Panc1 (cell line): ENCODE measurements at regions not wholly inside any gene's neighbourhood (a gene's known extent, or its start where the extent isn't known, plus 50 kb on each side); places are given as distances from the start of the nearest gene placed in this dataset.

Source experiments
- ATAC-seq: fragments of 200-7000 bp; cut with Tn5 transposase; 2 replicates; pipeline ENCODE4 v1.9.1; 2020; ENCODE audit warnings: mild to moderate bottlenecking, moderate library complexity
- BruUV-seq: library from RNA; stranded (reverse); fragments of 400-500 nt; replicated peaks from 2 replicates; lab custom pipeline; 2021; lab: Mats Ljungman, UMichigan
- CTCF ChIA-PET: fragments of 300-600 bp; sonication (Branson Sonifier 250); formaldehyde crosslinking; loops from one replicate; lab custom pipeline; 2022; ENCODE audit warnings: antibody characterized with exemption; lab: Charles Lee
- POLR2A ChIA-PET: fragments of 300-600 bp; sonication (Branson Sonifier 250); formaldehyde crosslinking; loops from one replicate; lab custom pipeline; 2022; ENCODE audit warnings: antibody characterized with exemption; lab: Charles Lee
- DNase-seq: peaks from one replicate; pipeline ENCODE4 v3.0.0-alpha.2; 2010; ENCODE audit warnings: low read depth, low spot score
- H3K27ac ChIP-seq: 2 replicates; pipeline ENCODE4 v1.5.1; 2011; ENCODE audit warnings: mild to moderate bottlenecking, low read length, inconsistent platforms
- H3K27me3 ChIP-seq: fragments of 200-500 bp; sonication (Bioruptor generic); 2 replicates; pipeline ENCODE4 v1.6.0; 2014; ENCODE audit warnings: low read length, inconsistent platforms; ENCODE audit not compliant: control insufficient read depth, insufficient read depth
- H3K36me3 ChIP-seq: fragments of 200-500 bp; sonication (Bioruptor generic); 2 replicates; pipeline ENCODE4 v1.5.1; 2014; ENCODE audit warnings: inconsistent platforms, mild to moderate bottlenecking, low read length, moderate library complexity; ENCODE audit not compliant: control insufficient read depth, insufficient read depth
- H3K4me1 ChIP-seq: 2 replicates; pipeline ENCODE4 v1.5.1; 2011; ENCODE audit warnings: inconsistent platforms, mild to moderate bottlenecking, low read length, moderate library complexity; ENCODE audit not compliant: control insufficient read depth, insufficient read depth
- H3K4me3 ChIP-seq, 2 experiments: 2 replicates each; pipeline ENCODE4 v1.5.1; 2011 to 2012; ENCODE audit warnings: low read depth in 2 of 2, low read length in 2 of 2, mild to moderate bottlenecking in 2 of 2, inconsistent platforms in 1 of 2, moderate library complexity in 1 of 2
- H3K9me3 ChIP-seq: fragments of 200-500 bp; sonication (Bioruptor generic); 2 replicates; pipeline ENCODE4 v1.5.1; 2014; ENCODE audit warnings: low read depth, mild to moderate bottlenecking, inconsistent platforms, low read length, moderate library complexity; ENCODE audit not compliant: control insufficient read depth, insufficient read depth
- POLR2AphosphoS5 ChIP-seq: IDR thresholded peaks from 2 replicates; pipeline ENCODE4 v1.6.1; 2012; ENCODE audit warnings: mild to moderate bottlenecking, low read depth, low read length, moderate library complexity
- SIN3A ChIP-seq: IDR thresholded peaks from 2 replicates; pipeline ENCODE4 v1.6.1; 2012; ENCODE audit warnings: low read depth, mild to moderate bottlenecking, low read length, moderate library complexity, borderline replicate concordance; ENCODE audit not compliant: insufficient read depth
- TCF7L2 ChIP-seq: IDR thresholded peaks from 2 replicates; pipeline ENCODE4 v1.6.1; 2011; ENCODE audit warnings: mild to moderate bottlenecking, low read depth, low read length, inconsistent platforms
- in situ Hi-C: cut with HindIII; loops from 2 replicates; pipeline ENCODE4 v1.10.0; 2016; ENCODE audit warnings: low sequenced_read_pairs, low pct_unique_long_range_greater_than_20kb
- intact Hi-C: fragments of 100-400 bp; cut with micrococcal nuclease; formaldehyde crosslinking; loops from one replicate; pipeline ENCODE4 v1.10.0; 2022; ENCODE audit not compliant: unreplicated experiment
- TF ChIP-seq, protein P1 (sequence below), 2 experiments: IDR thresholded peaks; 2 replicates each; pipeline ENCODE4 v1.6.1; 2011 to 2012; ENCODE audit warnings: low read depth in 2 of 2, control low read depth in 1 of 2, low read length in 1 of 2, mild to moderate bottlenecking in 1 of 2, moderate library complexity in 1 of 2; ENCODE audit not compliant: insufficient read depth in 1 of 2
- TF ChIP-seq, protein P2 (sequence below): fragments of 450-650 bp; IDR thresholded peaks from 2 replicates; pipeline ENCODE4 v1.5.1; 2017; ENCODE audit warnings: mild to moderate bottlenecking

DNA sequence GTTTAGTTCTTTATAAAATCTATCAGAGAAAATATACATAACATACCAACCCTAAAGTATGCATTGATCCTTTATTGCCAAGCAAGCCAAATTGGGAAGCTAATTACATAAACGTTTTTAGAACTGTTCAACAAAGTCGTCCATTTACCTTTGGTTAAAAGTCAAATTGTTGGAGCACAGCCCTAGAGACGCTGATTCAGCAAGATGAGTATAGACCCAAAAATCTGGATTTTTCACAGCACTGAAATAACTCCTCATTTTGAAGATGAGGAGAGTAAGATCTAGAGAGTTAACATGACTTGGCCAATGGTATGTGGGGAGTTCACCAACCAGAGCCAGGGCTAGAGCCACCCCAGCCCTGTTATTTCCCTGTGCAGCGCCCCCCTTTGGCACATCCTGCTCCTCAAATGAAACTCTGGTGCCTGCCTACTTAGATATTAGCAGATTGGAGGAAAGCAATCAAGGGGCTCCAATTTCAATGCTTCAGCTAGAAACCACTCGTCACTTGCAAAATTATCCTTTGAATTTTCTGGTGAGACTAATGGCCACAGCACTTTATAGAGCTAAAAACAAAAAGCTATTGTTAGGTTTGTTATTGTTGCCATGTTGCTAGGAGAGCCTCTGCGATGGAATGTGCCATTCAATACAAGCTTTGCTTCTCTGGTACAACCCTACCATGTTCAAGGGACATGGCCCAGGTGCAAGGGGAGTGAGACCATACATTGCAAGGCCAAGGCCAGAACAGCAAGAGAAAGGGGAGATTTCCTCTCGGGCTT is 132.6 kb upstream of the ZEB1 start:
- CTCF ChIA-PET: no interaction called here
- no peaks in the 10 kb centered on the region for H3K4me1 ChIP-seq
- no peaks in the 10 kb centered on the region for H3K9me3 ChIP-seq
- in situ Hi-C loops (no loop called here), intact Hi-C loops (no loop called here)
- POLR2A ChIA-PET: no interaction called here
- DNase-seq (no peak), ATAC-seq (no peak)
- H3K27me3 ChIP-seq: no peaks in the 10 kb centered on the region
- TF ChIP-seq, protein P1, sequence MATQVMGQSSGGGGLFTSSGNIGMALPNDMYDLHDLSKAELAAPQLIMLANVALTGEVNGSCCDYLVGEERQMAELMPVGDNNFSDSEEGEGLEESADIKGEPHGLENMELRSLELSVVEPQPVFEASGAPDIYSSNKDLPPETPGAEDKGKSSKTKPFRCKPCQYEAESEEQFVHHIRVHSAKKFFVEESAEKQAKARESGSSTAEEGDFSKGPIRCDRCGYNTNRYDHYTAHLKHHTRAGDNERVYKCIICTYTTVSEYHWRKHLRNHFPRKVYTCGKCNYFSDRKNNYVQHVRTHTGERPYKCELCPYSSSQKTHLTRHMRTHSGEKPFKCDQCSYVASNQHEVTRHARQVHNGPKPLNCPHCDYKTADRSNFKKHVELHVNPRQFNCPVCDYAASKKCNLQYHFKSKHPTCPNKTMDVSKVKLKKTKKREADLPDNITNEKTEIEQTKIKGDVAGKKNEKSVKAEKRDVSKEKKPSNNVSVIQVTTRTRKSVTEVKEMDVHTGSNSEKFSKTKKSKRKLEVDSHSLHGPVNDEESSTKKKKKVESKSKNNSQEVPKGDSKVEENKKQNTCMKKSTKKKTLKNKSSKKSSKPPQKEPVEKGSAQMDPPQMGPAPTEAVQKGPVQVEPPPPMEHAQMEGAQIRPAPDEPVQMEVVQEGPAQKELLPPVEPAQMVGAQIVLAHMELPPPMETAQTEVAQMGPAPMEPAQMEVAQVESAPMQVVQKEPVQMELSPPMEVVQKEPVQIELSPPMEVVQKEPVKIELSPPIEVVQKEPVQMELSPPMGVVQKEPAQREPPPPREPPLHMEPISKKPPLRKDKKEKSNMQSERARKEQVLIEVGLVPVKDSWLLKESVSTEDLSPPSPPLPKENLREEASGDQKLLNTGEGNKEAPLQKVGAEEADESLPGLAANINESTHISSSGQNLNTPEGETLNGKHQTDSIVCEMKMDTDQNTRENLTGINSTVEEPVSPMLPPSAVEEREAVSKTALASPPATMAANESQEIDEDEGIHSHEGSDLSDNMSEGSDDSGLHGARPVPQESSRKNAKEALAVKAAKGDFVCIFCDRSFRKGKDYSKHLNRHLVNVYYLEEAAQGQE (IDR thresholded peaks at IDR 0.05; ENCODE audit: insufficient read depth in 1 of 2, low read depth in 2 of 2, low read length in 1 of 2): no peak
- no peak for TF ChIP-seq TCF7L2
- TF ChIP-seq SIN3A: no peak
- TF ChIP-seq POLR2AphosphoS5: no peak
- TF ChIP-seq, protein P2, sequence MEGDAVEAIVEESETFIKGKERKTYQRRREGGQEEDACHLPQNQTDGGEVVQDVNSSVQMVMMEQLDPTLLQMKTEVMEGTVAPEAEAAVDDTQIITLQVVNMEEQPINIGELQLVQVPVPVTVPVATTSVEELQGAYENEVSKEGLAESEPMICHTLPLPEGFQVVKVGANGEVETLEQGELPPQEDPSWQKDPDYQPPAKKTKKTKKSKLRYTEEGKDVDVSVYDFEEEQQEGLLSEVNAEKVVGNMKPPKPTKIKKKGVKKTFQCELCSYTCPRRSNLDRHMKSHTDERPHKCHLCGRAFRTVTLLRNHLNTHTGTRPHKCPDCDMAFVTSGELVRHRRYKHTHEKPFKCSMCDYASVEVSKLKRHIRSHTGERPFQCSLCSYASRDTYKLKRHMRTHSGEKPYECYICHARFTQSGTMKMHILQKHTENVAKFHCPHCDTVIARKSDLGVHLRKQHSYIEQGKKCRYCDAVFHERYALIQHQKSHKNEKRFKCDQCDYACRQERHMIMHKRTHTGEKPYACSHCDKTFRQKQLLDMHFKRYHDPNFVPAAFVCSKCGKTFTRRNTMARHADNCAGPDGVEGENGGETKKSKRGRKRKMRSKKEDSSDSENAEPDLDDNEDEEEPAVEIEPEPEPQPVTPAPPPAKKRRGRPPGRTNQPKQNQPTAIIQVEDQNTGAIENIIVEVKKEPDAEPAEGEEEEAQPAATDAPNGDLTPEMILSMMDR: no peak
- no peak overlapping the region for H3K27ac ChIP-seq
- no peaks in the 10 kb centered on the region for H3K36me3 ChIP-seq
- no peak overlapping the region for H3K4me3 ChIP-seq
- BruUV-seq: no TSS peak

DNA sequence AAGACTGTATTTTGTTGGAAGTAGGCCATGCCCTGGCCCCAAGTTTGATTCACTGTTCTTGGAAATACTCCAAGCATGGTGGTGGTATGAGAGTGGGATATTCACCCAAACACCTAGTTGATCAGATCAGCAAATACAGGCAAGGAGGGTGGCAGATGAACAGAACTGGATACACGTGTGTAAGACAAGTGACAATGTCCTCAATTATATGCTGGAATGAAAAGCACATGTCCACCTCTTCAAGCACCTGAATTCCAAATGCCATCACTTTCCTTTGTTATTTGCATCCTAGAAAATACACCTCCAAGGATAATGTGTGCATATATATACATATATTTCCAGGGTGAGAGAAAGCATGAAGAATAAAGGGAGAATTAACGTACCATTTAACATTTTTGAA is 131.8 kb upstream of the ZEB1 start:
- no peaks in the 10 kb centered on the region for H3K36me3 ChIP-seq
- CTCF ChIA-PET: no interaction called here

More for the DNA sequence above, 131.8 kb upstream of the ZEB1 start:
- no peak for TF ChIP-seq TCF7L2
- TF ChIP-seq, protein P2: no peak
- no peak for TF ChIP-seq POLR2AphosphoS5
- no peak for TF ChIP-seq SIN3A
- TF ChIP-seq, protein P1 (IDR thresholded peaks at IDR 0.05; ENCODE audit: insufficient read depth in 1 of 2, low read depth in 2 of 2, low read length in 1 of 2): no peak
- ATAC-seq (no peak), DNase-seq (no peak)
- intact Hi-C loops: no loop called here
- Histone ChIP-seq H3K4me3 (no peak overlapping the region), H3K27ac (no peak overlapping the region), H3K4me1 (no peaks in the 10 kb centered on the region), H3K9me3 (no peaks in the 10 kb centered on the region), H3K27me3 (no peaks in the 10 kb centered on the region)
- BruUV-seq: no TSS peak
- POLR2A ChIA-PET: no interaction called here
- in situ Hi-C loops: no loop called here
